Peyer's patch (tissue), 4 donors: ENCODE measurements at regions not wholly inside any gene's neighbourhood (a gene's known extent, or its start where the extent isn't known, plus 50 kb on each side); places are given as distances from the start of the nearest gene placed in this dataset.

Experiments
- CTCF ChIP-seq, 6 experiments: fragments of 450-650 bp in 4 of 6; fragments of 200-600 bp in 2 of 6; sonication (generic) in 1 of 6; IDR thresholded peaks; one replicate each; pipeline ENCODE4 v1.5.1; 2017 to 2019; ENCODE audit warnings: antibody characterized with exemption in 6 of 6, mild to moderate bottlenecking in 3 of 6, moderate library complexity in 1 of 6
- POLR2A ChIP-seq, 2 donors: fragments of 450-650 bp; IDR thresholded peaks; one replicate each; pipeline ENCODE4 v1.5.1; 2017; ENCODE audit warnings: antibody characterized with exemption in 2 of 2, mild to moderate bottlenecking in 2 of 2, moderate library complexity in 2 of 2

- TF ChIP-seq CTCF (IDR thresholded peaks at IDR 0.05): no peak
- no peak for TF ChIP-seq POLR2A (IDR thresholded peaks at IDR 0.05)
These were observed 530.3 kb downstream of the MATN1 start for GRCh38 chr1:30192969-30193630.
